ENCODE measurements at regions not wholly inside any gene's neighbourhood (a gene's known extent, or its start where the extent isn't known, plus 50 kb on each side); places are given as distances from the start of the nearest gene placed in this dataset.

- Mint-ChIP-seq H3K4me1 (ENCODE audit: low read depth, unreplicated experiment) (peaks cover 25% of the 10 kb centered on the region), H3K27me3 (ENCODE audit: unreplicated experiment) (peaks cover 2% of the 10 kb centered on the region), H3K27ac (ENCODE audit: unreplicated experiment) (peak overlapping the region; percentile 78), H3K4me3 (ENCODE audit: unreplicated experiment) (peak overlapping the region; percentile 50), H3K9me3 (ENCODE audit: unreplicated experiment) (no peaks in the 10 kb centered on the region), H3K36me3 (ENCODE audit: unreplicated experiment) (peaks cover 9% of the 10 kb centered on the region)
- DNase-seq = no peak
- TF ChIP-seq CTCF (IDR thresholded peaks at IDR 0.05; ENCODE audit: partially characterized antibody, unreplicated experiment) = no peak
These were observed 364.0 kb upstream of the EPHA5 start for GRCh38 chr4:66034262-66034661.

DNA sequence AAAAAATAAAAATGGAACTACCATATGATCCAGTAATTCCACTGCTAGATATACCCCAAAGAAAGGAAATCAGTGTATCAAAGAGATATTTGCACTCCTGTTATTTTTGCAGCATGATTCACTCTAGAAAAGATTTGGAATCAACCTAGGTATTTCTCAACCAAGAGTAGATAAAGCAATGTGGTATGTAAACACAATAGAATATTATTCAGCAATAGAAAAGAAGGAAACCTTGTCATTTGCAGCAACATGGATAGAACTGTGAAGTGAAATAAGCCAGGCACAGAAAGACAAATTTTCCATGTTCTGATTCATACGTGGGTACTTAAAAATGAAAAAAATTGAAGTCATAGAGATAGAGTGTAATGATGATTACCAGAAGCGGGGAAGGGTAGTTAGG is 362.3 kb upstream of the EPHA5 start:
- TF ChIP-seq CTCF (IDR thresholded peaks at IDR 0.05; ENCODE audit: partially characterized antibody, unreplicated experiment) = no peak
- H3K4me1 Mint-ChIP-seq (ENCODE audit: low read depth, unreplicated experiment) = peaks cover 27% of the 10 kb centered on the region
- no peak overlapping the region for H3K4me3 Mint-ChIP-seq (ENCODE audit: unreplicated experiment)
- no peaks in the 10 kb centered on the region for H3K9me3 Mint-ChIP-seq (ENCODE audit: unreplicated experiment)
- peaks cover 2% of the 10 kb centered on the region for H3K27me3 Mint-ChIP-seq (ENCODE audit: unreplicated experiment)
- H3K36me3 Mint-ChIP-seq (ENCODE audit: unreplicated experiment) = peaks cover 9% of the 10 kb centered on the region
- DNase-seq = no peak
- no peak overlapping the region for H3K27ac Mint-ChIP-seq (ENCODE audit: unreplicated experiment)

GRCh38 chr4:66028668-66029067 is 358.4 kb upstream of the EPHA5 start:
- no peak for TF ChIP-seq CTCF (IDR thresholded peaks at IDR 0.05; ENCODE audit: partially characterized antibody, unreplicated experiment)
- no peak for DNase-seq
- Mint-ChIP-seq H3K9me3 (ENCODE audit: unreplicated experiment) (peaks cover 3% of the 10 kb centered on the region), H3K27ac (ENCODE audit: unreplicated experiment) (no peak overlapping the region), H3K4me3 (ENCODE audit: unreplicated experiment) (no peak overlapping the region), H3K27me3 (ENCODE audit: unreplicated experiment) (no peaks in the 10 kb centered on the region), H3K36me3 (ENCODE audit: unreplicated experiment) (peaks cover 9% of the 10 kb centered on the region), H3K4me1 (ENCODE audit: low read depth, unreplicated experiment) (peaks cover 2% of the 10 kb centered on the region)

- peaks cover under 1% of the 10 kb centered on the region for H3K4me1 Mint-ChIP-seq (ENCODE audit: low read depth, unreplicated experiment)
- no peaks in the 10 kb centered on the region for H3K27me3 Mint-ChIP-seq (ENCODE audit: unreplicated experiment)
- no peak for DNase-seq
- no peaks in the 10 kb centered on the region for H3K36me3 Mint-ChIP-seq (ENCODE audit: unreplicated experiment)
- no peak overlapping the region for H3K27ac Mint-ChIP-seq (ENCODE audit: unreplicated experiment)
- peaks cover 4% of the 10 kb centered on the region for H3K9me3 Mint-ChIP-seq (ENCODE audit: unreplicated experiment)
- no peak for TF ChIP-seq CTCF (IDR thresholded peaks at IDR 0.05; ENCODE audit: partially characterized antibody, unreplicated experiment)
- H3K4me3 Mint-ChIP-seq (ENCODE audit: unreplicated experiment) = no peak overlapping the region
These were observed 352.8 kb upstream of the EPHA5 start for GRCh38 chr4:66023061-66023460.

GRCh38 chr4:66017671-66018070 is 347.4 kb upstream of the EPHA5 start:
- TF ChIP-seq CTCF (IDR thresholded peaks at IDR 0.05; ENCODE audit: partially characterized antibody, unreplicated experiment) = no peak
- Mint-ChIP-seq H3K9me3 (ENCODE audit: unreplicated experiment) (peaks cover 9% of the 10 kb centered on the region), H3K36me3 (ENCODE audit: unreplicated experiment) (peaks cover 11% of the 10 kb centered on the region), H3K27ac (ENCODE audit: unreplicated experiment) (no peak overlapping the region), H3K4me1 (ENCODE audit: low read depth, unreplicated experiment) (no peaks in the 10 kb centered on the region), H3K4me3 (ENCODE audit: unreplicated experiment) (no peak overlapping the region), H3K27me3 (ENCODE audit: unreplicated experiment) (peaks cover 6% of the 10 kb centered on the region)
- no peak for DNase-seq
